ENCODE measurements at regions not wholly inside any gene's neighbourhood (a gene's known extent, or its start where the extent isn't known, plus 50 kb on each side); places are given as distances from the start of the nearest gene placed in this dataset.

GRCh38 chr4:23401572-23401971 is 488.3 kb downstream of the PPARGC1A start:
- TF ChIP-seq CTCF (IDR thresholded peaks at IDR 0.05; ENCODE audit: poor library complexity, severe bottlenecking), result no peak
- no peak for TF ChIP-seq POLR2AphosphoS5 (IDR thresholded peaks at IDR 0.05)
- no peak for TF ChIP-seq TAF1 (IDR thresholded peaks at IDR 0.05; ENCODE audit: low read depth)

Measured in neural cell (in vitro differentiated cells).